ENCODE measurements at regions not wholly inside any gene's neighbourhood (a gene's known extent, or its start where the extent isn't known, plus 50 kb on each side); places are given as distances from the start of the nearest gene placed in this dataset.

- H4K20me1 ChIP-seq (ENCODE audit: control insufficient read depth, extremely low read depth, insufficient read depth, low read length), result no peaks in the 10 kb centered on the region
- no peaks in the 10 kb centered on the region for H3K79me2 ChIP-seq (ENCODE audit: control insufficient read depth, insufficient read depth, low read length)
- no peaks in the 10 kb centered on the region for H3K9me3 ChIP-seq (ENCODE audit: control insufficient read depth, insufficient read depth, low read depth, low read length)
- no peaks in the 10 kb centered on the region for H3K36me3 ChIP-seq (ENCODE audit: control insufficient read depth, insufficient read depth, low read length)
- H3K4me2 ChIP-seq (ENCODE audit: extremely low read depth, insufficient read depth, low read length), result no peak overlapping the region
- H2AFZ ChIP-seq (ENCODE audit: low read length), result no peak overlapping the region
- peak in 1 of 2 donors; percentile 12 for DNase-seq (ENCODE audit: low read depth in 2 of 2)
- no peaks in the 10 kb centered on the region for H3K27me3 ChIP-seq (ENCODE audit: control insufficient read depth, insufficient read depth, low read length)
- no peak overlapping the region for H3K27ac ChIP-seq (ENCODE audit: insufficient read depth, low read length)
- H3K4me3 ChIP-seq (replicated peaks in 1 of 4; ENCODE audit: control extremely low read depth in 1 of 4, insufficient read depth in 1 of 4, low read depth in 3 of 4, low read length in 4 of 4), result no peak overlapping the region
- TF ChIP-seq EZH2 (IDR thresholded peaks at IDR 0.05; ENCODE audit: low read length, missing control alignments), result no peak
- no peak for TF ChIP-seq CTCF (conservative IDR thresholded peaks at IDR 0.05 in 1 of 2, IDR thresholded peaks at IDR 0.05 in 1 of 2; ENCODE audit: low read depth in 1 of 2, low read length in 2 of 2)
- H3K4me1 ChIP-seq (ENCODE audit: control insufficient read depth, extremely low read depth, insufficient read depth, low read length), result no peaks in the 10 kb centered on the region
- H3K9ac ChIP-seq (ENCODE audit: insufficient read depth, low read length), result no peak overlapping the region
Measured at GRCh38 chr10:61108915-61109314, 164.9 kb upstream of the RHOBTB1 start.

DNA sequence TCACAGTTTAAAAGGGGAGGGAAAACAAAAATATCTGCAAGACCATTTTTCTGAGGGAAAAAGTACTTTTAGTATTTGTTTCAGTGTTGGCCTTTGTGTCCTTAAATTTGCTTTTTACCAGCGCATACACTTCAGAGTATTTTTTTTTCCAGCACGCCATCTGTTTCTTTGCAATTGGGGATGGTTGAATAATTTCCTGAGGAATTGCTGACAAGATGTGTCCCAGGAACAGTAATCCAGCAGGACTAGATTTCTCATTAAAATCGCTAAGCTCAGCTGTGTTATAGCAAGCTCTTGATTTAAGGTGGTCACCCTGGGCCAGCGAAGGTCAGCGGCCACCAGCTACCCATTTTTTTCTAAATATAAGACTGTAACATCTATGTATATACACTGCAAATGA is 156.9 kb upstream of the RHOBTB1 start:
- Histone ChIP-seq H3K9me3 (ENCODE audit: control insufficient read depth, insufficient read depth, low read depth, low read length) (no peaks in the 10 kb centered on the region), H3K27ac (ENCODE audit: insufficient read depth, low read length) (no peak overlapping the region), H4K20me1 (ENCODE audit: control insufficient read depth, extremely low read depth, insufficient read depth, low read length) (no peaks in the 10 kb centered on the region), H3K9ac (ENCODE audit: insufficient read depth, low read length) (no peak overlapping the region), H3K27me3 (ENCODE audit: control insufficient read depth, insufficient read depth, low read length) (peaks cover 5% of the 10 kb centered on the region), H3K79me2 (ENCODE audit: control insufficient read depth, insufficient read depth, low read length) (no peaks in the 10 kb centered on the region), H2AFZ (ENCODE audit: low read length) (no peak overlapping the region), H3K4me3 (replicated peaks in 1 of 4; ENCODE audit: control extremely low read depth in 1 of 4, insufficient read depth in 1 of 4, low read depth in 3 of 4, low read length in 4 of 4) (no peak overlapping the region), H3K4me1 (ENCODE audit: control insufficient read depth, extremely low read depth, insufficient read depth, low read length) (no peaks in the 10 kb centered on the region), H3K36me3 (ENCODE audit: control insufficient read depth, insufficient read depth, low read length) (no peaks in the 10 kb centered on the region), H3K4me2 (ENCODE audit: extremely low read depth, insufficient read depth, low read length) (no peak overlapping the region)
- TF ChIP-seq EZH2 (IDR thresholded peaks at IDR 0.05; ENCODE audit: low read length, missing control alignments), result no peak
- TF ChIP-seq CTCF (conservative IDR thresholded peaks at IDR 0.05 in 1 of 2, IDR thresholded peaks at IDR 0.05 in 1 of 2; ENCODE audit: low read depth in 1 of 2, low read length in 2 of 2), result no peak
- no peak for DNase-seq (ENCODE audit: low read depth in 2 of 2)

DNA sequence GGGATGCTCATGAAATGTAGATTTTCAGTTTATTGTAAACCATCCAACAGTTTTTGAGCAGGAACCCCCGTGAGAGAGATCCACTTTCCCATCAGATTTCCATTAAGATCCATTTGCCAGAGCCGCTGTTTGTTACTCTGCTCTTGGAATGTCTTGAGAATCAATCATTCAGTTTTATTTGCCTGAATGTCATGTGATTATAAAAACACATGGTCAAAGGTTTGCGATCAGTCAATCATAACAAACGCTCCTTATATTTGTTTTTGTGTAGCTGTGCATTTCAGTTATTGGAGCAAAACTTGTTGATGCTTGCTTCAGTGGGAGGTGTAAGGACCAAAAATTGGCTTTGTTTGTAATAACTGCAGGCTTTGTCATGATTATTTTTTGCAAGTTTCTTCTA is 155.8 kb upstream of the RHOBTB1 start:
- no peak overlapping the region for H3K4me3 ChIP-seq (replicated peaks in 1 of 4; ENCODE audit: control extremely low read depth in 1 of 4, insufficient read depth in 1 of 4, low read depth in 3 of 4, low read length in 4 of 4)
- no peak overlapping the region for H2AFZ ChIP-seq (ENCODE audit: low read length)
- no peaks in the 10 kb centered on the region for H3K79me2 ChIP-seq (ENCODE audit: control insufficient read depth, insufficient read depth, low read length)
- no peak overlapping the region for H3K4me2 ChIP-seq (ENCODE audit: extremely low read depth, insufficient read depth, low read length)
- no peaks in the 10 kb centered on the region for H3K9me3 ChIP-seq (ENCODE audit: control insufficient read depth, insufficient read depth, low read depth, low read length)
- peaks cover 8% of the 10 kb centered on the region for H3K27me3 ChIP-seq (ENCODE audit: control insufficient read depth, insufficient read depth, low read length)
- H4K20me1 ChIP-seq (ENCODE audit: control insufficient read depth, extremely low read depth, insufficient read depth, low read length), result no peaks in the 10 kb centered on the region
- no peaks in the 10 kb centered on the region for H3K36me3 ChIP-seq (ENCODE audit: control insufficient read depth, insufficient read depth, low read length)
- DNase-seq (ENCODE audit: low read depth in 2 of 2), result no peak
- H3K4me1 ChIP-seq (ENCODE audit: control insufficient read depth, extremely low read depth, insufficient read depth, low read length), result no peaks in the 10 kb centered on the region
- TF ChIP-seq CTCF (conservative IDR thresholded peaks at IDR 0.05 in 1 of 2, IDR thresholded peaks at IDR 0.05 in 1 of 2; ENCODE audit: low read depth in 1 of 2, low read length in 2 of 2) (no peak), EZH2 (IDR thresholded peaks at IDR 0.05; ENCODE audit: low read length, missing control alignments) (no peak)
- H3K27ac ChIP-seq (ENCODE audit: insufficient read depth, low read length), result no peak overlapping the region
- no peak overlapping the region for H3K9ac ChIP-seq (ENCODE audit: insufficient read depth, low read length)

All from fibroblast of lung (primary cell).